Adrenal gland (tissue), 5 donors: ENCODE measurements at regions not wholly inside any gene's neighbourhood (a gene's known extent, or its start where the extent isn't known, plus 50 kb on each side); places are given as distances from the start of the nearest gene placed in this dataset.

ENCODE experiments used
- POLR2A ChIP-seq, 2 donors: fragments of 450-650 bp; IDR thresholded peaks; one replicate each; pipeline ENCODE4 v1.6.1; 2017; ENCODE audit warnings: antibody characterized with exemption in 2 of 2, mild to moderate bottlenecking in 2 of 2, moderate library complexity in 1 of 2
- TF ChIP-seq, protein P1 (sequence below), 6 experiments: fragments of 450-650 bp in 4 of 6; fragments of 200-600 bp in 2 of 6; sonication (generic) in 1 of 6; IDR thresholded peaks; 1 replicate in 5 of 6; 2 replicates in 1 of 6; pipeline versions ENCODE4 v1.5.1 to v1.8.0; 2016 to 2021; ENCODE audit warnings: antibody characterized with exemption in 6 of 6, mild to moderate bottlenecking in 2 of 6, moderate library complexity in 1 of 6
- donor health status: DM: no; HTN: no; CAD: no.

GRCh38 chr12:15052691-15053090 is 79.8 kb downstream of the PDE6H start:
- TF ChIP-seq, protein P1, sequence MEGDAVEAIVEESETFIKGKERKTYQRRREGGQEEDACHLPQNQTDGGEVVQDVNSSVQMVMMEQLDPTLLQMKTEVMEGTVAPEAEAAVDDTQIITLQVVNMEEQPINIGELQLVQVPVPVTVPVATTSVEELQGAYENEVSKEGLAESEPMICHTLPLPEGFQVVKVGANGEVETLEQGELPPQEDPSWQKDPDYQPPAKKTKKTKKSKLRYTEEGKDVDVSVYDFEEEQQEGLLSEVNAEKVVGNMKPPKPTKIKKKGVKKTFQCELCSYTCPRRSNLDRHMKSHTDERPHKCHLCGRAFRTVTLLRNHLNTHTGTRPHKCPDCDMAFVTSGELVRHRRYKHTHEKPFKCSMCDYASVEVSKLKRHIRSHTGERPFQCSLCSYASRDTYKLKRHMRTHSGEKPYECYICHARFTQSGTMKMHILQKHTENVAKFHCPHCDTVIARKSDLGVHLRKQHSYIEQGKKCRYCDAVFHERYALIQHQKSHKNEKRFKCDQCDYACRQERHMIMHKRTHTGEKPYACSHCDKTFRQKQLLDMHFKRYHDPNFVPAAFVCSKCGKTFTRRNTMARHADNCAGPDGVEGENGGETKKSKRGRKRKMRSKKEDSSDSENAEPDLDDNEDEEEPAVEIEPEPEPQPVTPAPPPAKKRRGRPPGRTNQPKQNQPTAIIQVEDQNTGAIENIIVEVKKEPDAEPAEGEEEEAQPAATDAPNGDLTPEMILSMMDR (IDR thresholded peaks at IDR 0.05): no peak
- no peak for TF ChIP-seq POLR2A (IDR thresholded peaks at IDR 0.05)
